Peyer's patch (tissue), 4 donors: ENCODE measurements at regions not wholly inside any gene's neighbourhood (a gene's known extent, or its start where the extent isn't known, plus 50 kb on each side); places are given as distances from the start of the nearest gene placed in this dataset.

Source experiments
- POLR2A ChIP-seq, 2 donors: fragments of 450-650 bp; IDR thresholded peaks; one replicate each; pipeline ENCODE4 v1.5.1; 2017; ENCODE audit warnings: antibody characterized with exemption in 2 of 2, mild to moderate bottlenecking in 2 of 2, moderate library complexity in 2 of 2
- TF ChIP-seq, protein P1 (sequence below), 6 experiments: fragments of 450-650 bp in 4 of 6; fragments of 200-600 bp in 2 of 6; sonication (generic) in 1 of 6; IDR thresholded peaks; one replicate each; pipeline ENCODE4 v1.5.1; 2017 to 2019; ENCODE audit warnings: antibody characterized with exemption in 6 of 6, mild to moderate bottlenecking in 3 of 6, moderate library complexity in 1 of 6

DNA sequence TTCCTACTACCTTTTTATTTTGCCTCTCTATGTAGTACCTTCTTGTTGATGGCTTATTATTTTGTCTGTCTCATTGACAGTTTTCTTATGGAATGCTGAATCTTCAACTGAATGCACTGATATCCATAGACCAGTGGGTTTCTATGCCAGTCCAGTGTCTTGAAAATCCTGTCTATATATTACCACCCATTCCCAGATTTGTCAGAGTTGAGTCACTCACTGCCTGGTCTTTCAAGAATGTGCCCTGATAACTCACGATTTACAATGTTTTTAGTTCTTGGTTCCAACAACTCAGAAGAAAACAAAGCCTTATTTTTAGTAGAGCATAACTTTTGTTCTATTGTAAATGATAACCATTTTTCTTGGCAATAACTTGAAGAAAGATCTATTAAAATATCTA is 606.0 kb upstream of the PITX2 start:
- TF ChIP-seq, protein P1, sequence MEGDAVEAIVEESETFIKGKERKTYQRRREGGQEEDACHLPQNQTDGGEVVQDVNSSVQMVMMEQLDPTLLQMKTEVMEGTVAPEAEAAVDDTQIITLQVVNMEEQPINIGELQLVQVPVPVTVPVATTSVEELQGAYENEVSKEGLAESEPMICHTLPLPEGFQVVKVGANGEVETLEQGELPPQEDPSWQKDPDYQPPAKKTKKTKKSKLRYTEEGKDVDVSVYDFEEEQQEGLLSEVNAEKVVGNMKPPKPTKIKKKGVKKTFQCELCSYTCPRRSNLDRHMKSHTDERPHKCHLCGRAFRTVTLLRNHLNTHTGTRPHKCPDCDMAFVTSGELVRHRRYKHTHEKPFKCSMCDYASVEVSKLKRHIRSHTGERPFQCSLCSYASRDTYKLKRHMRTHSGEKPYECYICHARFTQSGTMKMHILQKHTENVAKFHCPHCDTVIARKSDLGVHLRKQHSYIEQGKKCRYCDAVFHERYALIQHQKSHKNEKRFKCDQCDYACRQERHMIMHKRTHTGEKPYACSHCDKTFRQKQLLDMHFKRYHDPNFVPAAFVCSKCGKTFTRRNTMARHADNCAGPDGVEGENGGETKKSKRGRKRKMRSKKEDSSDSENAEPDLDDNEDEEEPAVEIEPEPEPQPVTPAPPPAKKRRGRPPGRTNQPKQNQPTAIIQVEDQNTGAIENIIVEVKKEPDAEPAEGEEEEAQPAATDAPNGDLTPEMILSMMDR (IDR thresholded peaks at IDR 0.05) = no peak
- no peak for TF ChIP-seq POLR2A (IDR thresholded peaks at IDR 0.05)
